ENCODE measurements at regions not wholly inside any gene's neighbourhood (a gene's known extent, or its start where the extent isn't known, plus 50 kb on each side); places are given as distances from the start of the nearest gene placed in this dataset.

- no peaks in the 10 kb centered on the region for H3K79me1 ChIP-seq (ENCODE audit: low read depth in 1 of 2, low read length in 2 of 2)
- H2AK5ac ChIP-seq (ENCODE audit: low read depth, low read length) = no peak overlapping the region
- H3K18ac ChIP-seq (ENCODE audit: low read depth, low read length) = no peak overlapping the region
- no peak for TF ChIP-seq RCOR1 (IDR thresholded peaks at IDR 0.05; ENCODE audit: insufficient replicate concordance, low read length)
- TF ChIP-seq, protein P1, sequence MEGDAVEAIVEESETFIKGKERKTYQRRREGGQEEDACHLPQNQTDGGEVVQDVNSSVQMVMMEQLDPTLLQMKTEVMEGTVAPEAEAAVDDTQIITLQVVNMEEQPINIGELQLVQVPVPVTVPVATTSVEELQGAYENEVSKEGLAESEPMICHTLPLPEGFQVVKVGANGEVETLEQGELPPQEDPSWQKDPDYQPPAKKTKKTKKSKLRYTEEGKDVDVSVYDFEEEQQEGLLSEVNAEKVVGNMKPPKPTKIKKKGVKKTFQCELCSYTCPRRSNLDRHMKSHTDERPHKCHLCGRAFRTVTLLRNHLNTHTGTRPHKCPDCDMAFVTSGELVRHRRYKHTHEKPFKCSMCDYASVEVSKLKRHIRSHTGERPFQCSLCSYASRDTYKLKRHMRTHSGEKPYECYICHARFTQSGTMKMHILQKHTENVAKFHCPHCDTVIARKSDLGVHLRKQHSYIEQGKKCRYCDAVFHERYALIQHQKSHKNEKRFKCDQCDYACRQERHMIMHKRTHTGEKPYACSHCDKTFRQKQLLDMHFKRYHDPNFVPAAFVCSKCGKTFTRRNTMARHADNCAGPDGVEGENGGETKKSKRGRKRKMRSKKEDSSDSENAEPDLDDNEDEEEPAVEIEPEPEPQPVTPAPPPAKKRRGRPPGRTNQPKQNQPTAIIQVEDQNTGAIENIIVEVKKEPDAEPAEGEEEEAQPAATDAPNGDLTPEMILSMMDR (conservative IDR thresholded peaks at IDR 0.05; ENCODE audit: low read depth, low read length) = no peak
- no peak for TF ChIP-seq MAFK (IDR thresholded peaks at IDR 0.05; ENCODE audit: low read depth, low read length)
- ChIA-PET CTCF (no interaction called here), POLR2A (ENCODE audit: unreplicated experiment) (no interaction called here)
- no CpG with 5 or more reads among the region's 3 CpGs for WGBS, 2 experiments (ENCODE audit: extremely low coverage in 2 of 2, insufficient read length in 1 of 2)
- no peaks in the 10 kb centered on the region for H3K27me3 ChIP-seq (ENCODE audit: control insufficient read depth, insufficient read depth, low read length)
- BruUV-seq (replicated peaks) = no TSS peak
- H3K14ac ChIP-seq (replicated peaks; ENCODE audit: low read depth, low read length) = no peak overlapping the region
- no peak overlapping the region for H3K4me2 ChIP-seq (ENCODE audit: low read depth, low read length)
- H3K27ac ChIP-seq (ENCODE audit: insufficient read depth, low read length) = no peak overlapping the region
- dilution Hi-C loops (cut with HindIII; ENCODE audit: low sequenced_read_pairs, unreplicated experiment) (no loop called here), in situ Hi-C loops (cut with MboI; ENCODE audit: low sequenced_read_pairs) (no loop called here), intact Hi-C loops (cut with micrococcal nuclease) (no loop called here)
- H3K9me1 ChIP-seq (ENCODE audit: insufficient read depth, low read length) = no peaks in the 10 kb centered on the region
- H3K4me1 ChIP-seq (ENCODE audit: control insufficient read depth, insufficient read depth, low read length) = no peaks in the 10 kb centered on the region
- H2BK120ac ChIP-seq (ENCODE audit: low read depth, low read length) = no peak overlapping the region
- no peak for DNase-seq
- no peak for ATAC-seq (ENCODE audit: low read depth)
- no peaks in the 10 kb centered on the region for H3K9me3 ChIP-seq (ENCODE audit: control insufficient read depth, insufficient read depth, low read length)
- H2AFZ ChIP-seq (replicated peaks; ENCODE audit: low read length, poor library complexity) = no peak overlapping the region
- H4K5ac ChIP-seq (ENCODE audit: low read depth, low read length) = no peak overlapping the region
- H3K23ac ChIP-seq (ENCODE audit: low read depth, low read length) = no peak overlapping the region
- no peak overlapping the region for H2BK20ac ChIP-seq (ENCODE audit: low read depth, low read length)
- H3K9ac ChIP-seq (ENCODE audit: low read depth, low read length) = no peak overlapping the region
- no peaks in the 10 kb centered on the region for H4K20me1 ChIP-seq (ENCODE audit: insufficient read depth, low read length)
- no peak overlapping the region for H2BK5ac ChIP-seq (ENCODE audit: low read depth, low read length, poor library complexity, severe bottlenecking)
- H2BK15ac ChIP-seq (ENCODE audit: low read depth, low read length) = no peak overlapping the region
- no peak overlapping the region for H2AK9ac ChIP-seq (replicated peaks; ENCODE audit: low read depth, low read length, poor library complexity)
- no peak overlapping the region for H4K8ac ChIP-seq (ENCODE audit: low read depth in 2 of 2, low read length in 2 of 2)
- no peak overlapping the region for H3K56ac ChIP-seq (ENCODE audit: extremely low read depth, insufficient read depth, low read length)
- H3K4ac ChIP-seq (ENCODE audit: low read depth, low read length) = no peak overlapping the region
- no peak overlapping the region for H4K91ac ChIP-seq (ENCODE audit: insufficient read depth, low read depth, low read length)
- no peaks in the 10 kb centered on the region for H3K36me3 ChIP-seq (ENCODE audit: control insufficient read depth, insufficient read depth, low read length)
- no peak overlapping the region for H3K4me3 ChIP-seq (ENCODE audit: insufficient read depth, low read depth, low read length)
Observed at GRCh38 chr21:15354516-15354915, 289.7 kb upstream of the NRIP1 start.

All from IMR-90 (cell line).